H1 (cell line): ENCODE measurements at regions not wholly inside any gene's neighbourhood (a gene's known extent, or its start where the extent isn't known, plus 50 kb on each side); places are given as distances from the start of the nearest gene placed in this dataset.

Experiments used
- CTCF ChIA-PET: fragments of 300-600 bp; sonication (Branson Sonifier 250); formaldehyde crosslinking; loops from one replicate; lab custom pipeline; 2021; ENCODE audit not compliant: partially characterized antibody; lab: Charles Lee
- POLR2A ChIA-PET: fragments of 300-600 bp; sonication (Branson Sonifier 250); formaldehyde crosslinking; loops from one replicate; lab custom pipeline; 2021; ENCODE audit warnings: inconsistent platforms; ENCODE audit not compliant: partially characterized antibody; lab: Charles Lee
- DNase-seq, 2 experiments: peaks; one replicate each; pipeline versions ENCODE4 v3.0.0 to v3.0.0-alpha.2; 2010 to 2022; ENCODE audit warnings: low spot score in 2 of 2, low read depth in 1 of 2, mixed read lengths in 1 of 2
- FAIRE-seq: peaks from 2 replicates; lab custom pipeline; 2011; peaks lifted over from hg19 to GRCh38; lab: Jason Lieb, UNC
- H2AFZ ChIP-seq: 2 replicates; pipeline ENCODE4 v1.8.1; 2012; ENCODE audit warnings: low read length, inconsistent platforms
- H2AK5ac ChIP-seq: 2 replicates; pipeline ENCODE4 v1.6.1; 2013; ENCODE audit warnings: low read depth, low read length
- H2BK120ac ChIP-seq: replicated peaks from 2 replicates; pipeline ENCODE3; 2013; ENCODE audit warnings: low read depth, low read length, inconsistent platforms
- H2BK12ac ChIP-seq: 2 replicates; pipeline ENCODE4 v1.6.1; 2013; ENCODE audit warnings: low read depth, low read length
- H2BK15ac ChIP-seq: 2 replicates; pipeline ENCODE4 v1.6.1; 2013; ENCODE audit warnings: low read length
- H2BK20ac ChIP-seq: 2 replicates; pipeline ENCODE4 v1.6.1; 2013; ENCODE audit warnings: low read length
- H2BK5ac ChIP-seq: 2 replicates; pipeline ENCODE4 v1.6.1; 2013; ENCODE audit warnings: low read depth, low read length
- H3K14ac ChIP-seq: 2 replicates; pipeline ENCODE4 v1.6.1; 2013; ENCODE audit warnings: inconsistent platforms; ENCODE audit not compliant: insufficient read length
- H3K18ac ChIP-seq: 2 replicates; pipeline ENCODE4 v1.6.1; 2013; ENCODE audit warnings: low read length; ENCODE audit errors: extremely low read depth
- H3K23ac ChIP-seq: 2 replicates; pipeline ENCODE4 v1.6.1; 2013; ENCODE audit warnings: inconsistent platforms; ENCODE audit not compliant: insufficient read length
- H3K23me2 ChIP-seq: 2 replicates; pipeline ENCODE4 v1.6.1; 2013; ENCODE audit warnings: low read depth, low read length
- H3K27ac ChIP-seq: 2 replicates; pipeline ENCODE4 v1.6.1; 2011; ENCODE audit warnings: low read depth, low read length, inconsistent platforms
- H3K27me3 ChIP-seq, 4 experiments: replicated peaks in 1 of 4; 1 replicate in 1 of 4; 2 replicates in 3 of 4; pipeline versions ENCODE4 v1.6.1 to v1.8.1; 2011 to 2013; ENCODE audit warnings: low read length in 3 of 4, mild to moderate bottlenecking in 3 of 4, inconsistent platforms in 2 of 4, mixed read lengths in 2 of 4, moderate library complexity in 1 of 4; ENCODE audit not compliant: control insufficient read depth in 3 of 4, insufficient read depth in 3 of 4; ENCODE audit errors: extremely low read depth in 1 of 4
- H3K36me3 ChIP-seq, 4 experiments: 2 replicates each; pipeline versions ENCODE4 v1.6.1 to v1.8.1; 2011 to 2013; ENCODE audit warnings: mild to moderate bottlenecking in 4 of 4, low read length in 3 of 4, moderate library complexity in 2 of 4, control low read depth in 1 of 4, inconsistent platforms in 1 of 4; ENCODE audit not compliant: insufficient read depth in 4 of 4, control insufficient read depth in 2 of 4
- H3K4ac ChIP-seq: replicated peaks from 2 replicates; pipeline ENCODE3; 2013; ENCODE audit warnings: low read length, low read depth, mixed read lengths, inconsistent platforms; ENCODE audit not compliant: insufficient read length
- H3K4me1 ChIP-seq, 4 experiments: replicated peaks in 1 of 4; 1 replicate in 1 of 4; 2 replicates in 3 of 4; pipeline versions ENCODE4 v1.6.1 to v1.8.1; 2011 to 2013; ENCODE audit warnings: low read length in 3 of 4, inconsistent platforms in 2 of 4, mixed read lengths in 1 of 4; ENCODE audit not compliant: insufficient read depth in 4 of 4, control insufficient read depth in 3 of 4
- H3K4me2 ChIP-seq, 2 experiments: 2 replicates each; pipeline versions ENCODE4 v1.6.1 to v1.8.1; 2011 to 2013; ENCODE audit warnings: low read depth in 2 of 2, low read length in 2 of 2, control low read depth in 1 of 2, inconsistent platforms in 1 of 2, mild to moderate bottlenecking in 1 of 2; ENCODE audit not compliant: insufficient read depth in 1 of 2
- H3K4me3 ChIP-seq, 4 experiments: fragments of 200-600, 300-600 bp in 1 of 4; sonication (generic), shearing (Covaris generic), sonication (Bioruptor Twin) in 1 of 4; 2 replicates each; pipeline versions ENCODE4 v1.5.1 to v1.8.1; 2011 to 2016; ENCODE audit warnings: low read length in 4 of 4, low read depth in 3 of 4, control low read depth in 2 of 4, inconsistent platforms in 2 of 4, mild to moderate bottlenecking in 2 of 4, mixed read lengths in 1 of 4, moderate library complexity in 1 of 4; ENCODE audit not compliant: insufficient read depth in 2 of 4; ENCODE audit errors: extremely low read depth in 1 of 4
- H3K56ac ChIP-seq: replicated peaks from 2 replicates; pipeline ENCODE3; 2013; ENCODE audit warnings: low read depth, mild to moderate bottlenecking, mixed read lengths, low read length, inconsistent platforms; ENCODE audit not compliant: insufficient read length
- H3K79me1 ChIP-seq: 2 replicates; pipeline ENCODE4 v1.6.1; 2013; ENCODE audit warnings: low read depth, low read length, control low read depth
- H3K79me2 ChIP-seq, 2 experiments: 2 replicates each; pipeline versions ENCODE4 v1.6.1 to v1.8.1; 2012 to 2013; ENCODE audit warnings: low read length in 2 of 2, mild to moderate bottlenecking in 2 of 2, inconsistent platforms in 1 of 2; ENCODE audit not compliant: insufficient read depth in 2 of 2, control insufficient read depth in 1 of 2
- H3K9ac ChIP-seq, 4 experiments: replicated peaks in 1 of 4; 1 replicate in 1 of 4; 2 replicates in 3 of 4; pipeline versions ENCODE4 v1.6.1 to v1.8.1; 2011 to 2013; ENCODE audit warnings: low read depth in 3 of 4, low read length in 3 of 4, control low read depth in 2 of 4, mild to moderate bottlenecking in 2 of 4, moderate library complexity in 2 of 4, inconsistent platforms in 1 of 4; ENCODE audit errors: extremely low read depth in 1 of 4
- H3K9me3 ChIP-seq, 2 experiments: 2 replicates each; pipeline versions ENCODE4 v1.6.1 to v1.8.1; 2012 to 2013; ENCODE audit warnings: mild to moderate bottlenecking in 2 of 2, moderate library complexity in 2 of 2, control low read depth in 1 of 2, inconsistent platforms in 1 of 2, low read depth in 1 of 2, low read length in 1 of 2, mixed read lengths in 1 of 2; ENCODE audit not compliant: insufficient read depth in 2 of 2
- H4K20me1 ChIP-seq, 2 experiments: replicated peaks in 1 of 2; 2 replicates each; pipeline versions ENCODE3 to v1.8.1; 2011 to 2013; ENCODE audit warnings: inconsistent platforms in 2 of 2, low read length in 2 of 2, mild to moderate bottlenecking in 1 of 2; ENCODE audit not compliant: insufficient read depth in 2 of 2, control insufficient read depth in 1 of 2
- H4K5ac ChIP-seq: 2 replicates; pipeline ENCODE4 v1.6.1; 2013; ENCODE audit warnings: low read length, low read depth, mixed read lengths, inconsistent platforms; ENCODE audit not compliant: insufficient read length
- H4K8ac ChIP-seq: 2 replicates; pipeline ENCODE4 v1.8.0; 2013; ENCODE audit warnings: mild to moderate bottlenecking, moderate library complexity, low read length, inconsistent platforms; ENCODE audit not compliant: insufficient read depth; ENCODE audit errors: extremely low read depth
- H4K91ac ChIP-seq: replicated peaks from 2 replicates; pipeline ENCODE3; 2013; ENCODE audit warnings: low read length, mixed read lengths, inconsistent platforms; ENCODE audit not compliant: insufficient read length
- EP300 ChIP-seq, 2 experiments: IDR thresholded peaks; 1 replicate in 1 of 2; 2 replicates in 1 of 2; pipeline ENCODE4 v1.6.1; 2011 to 2012; ENCODE audit warnings: low read depth in 2 of 2, low read length in 2 of 2, mild to moderate bottlenecking in 2 of 2, borderline replicate concordance in 1 of 2, inconsistent platforms in 1 of 2, moderate library complexity in 1 of 2
- FOSL1 ChIP-seq: IDR thresholded peaks from 2 replicates; pipeline ENCODE4 v1.6.1; 2011; ENCODE audit warnings: mild to moderate bottlenecking, low read depth, low read length, moderate library complexity; ENCODE audit not compliant: insufficient read depth
- GTF2F1 ChIP-seq: IDR thresholded peaks from 2 replicates; pipeline ENCODE4 v1.6.1; 2012; ENCODE audit warnings: low read depth, low read length, improper control_type of control experiment, borderline replicate concordance
- NRF1 ChIP-seq: IDR thresholded peaks from 2 replicates; pipeline ENCODE4 v1.6.1; 2011; ENCODE audit warnings: mild to moderate bottlenecking, low read depth, low read length, improper control_type of control experiment
- POLR2AphosphoS5 ChIP-seq: IDR thresholded peaks from 2 replicates; pipeline ENCODE4 v1.6.1; 2011; ENCODE audit warnings: low read depth, low read length
- SAP30 ChIP-seq: fragments of 300-600 bp; sonication (generic); IDR thresholded peaks from 2 replicates; pipeline ENCODE4 v1.7.1; 2012; ENCODE audit warnings: low read length, moderate library complexity, mild to moderate bottlenecking, inconsistent platforms; ENCODE audit not compliant: insufficient read depth, insufficient replicate concordance
- SP2 ChIP-seq: IDR thresholded peaks from 2 replicates; pipeline ENCODE4 v1.6.1; 2012; ENCODE audit warnings: mild to moderate bottlenecking, low read length, inconsistent platforms
- WGBS, 2 experiments: shearing (Covaris generic) in 1 of 2; methylation state at CpG; one replicate each; pipeline versions ENCODE4 v1.1.6 to v1.1.7; 2013 to 2015; ENCODE audit warnings: low lambda C conversion rate in 2 of 2, mixed read lengths in 2 of 2, inconsistent platforms in 1 of 2, low coverage in 1 of 2, missing lambda C conversion rate in 1 of 2; ENCODE audit not compliant: insufficient replicate concordance in 2 of 2, insufficient coverage in 1 of 2, insufficient read length in 1 of 2; ENCODE audit errors: extremely low coverage in 1 of 2, missing lambda C conversion rate in 1 of 2; 5-methylcytosine and 5-hydroxymethylcytosine counted together
- TF ChIP-seq, protein P1 (sequence below), 3 experiments: IDR thresholded peaks; 1 replicate in 2 of 3; 2 replicates in 1 of 3; pipeline versions ENCODE4 v1.5.1 to v1.6.1; 2011; ENCODE audit warnings: low read length in 3 of 3, mild to moderate bottlenecking in 3 of 3, inconsistent platforms in 2 of 3, low read depth in 1 of 3, moderate library complexity in 1 of 3; ENCODE audit not compliant: insufficient read depth in 1 of 3; ENCODE audit errors: control extremely low read depth in 1 of 3
- TF ChIP-seq, protein P2 (sequence below): IDR thresholded peaks from 2 replicates; pipeline ENCODE4 v1.6.1; 2011; ENCODE audit warnings: low read length, improper control_type of control experiment
- TF ChIP-seq, protein P3 (sequence below): IDR thresholded peaks from 2 replicates; pipeline ENCODE4 v1.6.1; 2012; ENCODE audit warnings: inconsistent platforms

DNA sequence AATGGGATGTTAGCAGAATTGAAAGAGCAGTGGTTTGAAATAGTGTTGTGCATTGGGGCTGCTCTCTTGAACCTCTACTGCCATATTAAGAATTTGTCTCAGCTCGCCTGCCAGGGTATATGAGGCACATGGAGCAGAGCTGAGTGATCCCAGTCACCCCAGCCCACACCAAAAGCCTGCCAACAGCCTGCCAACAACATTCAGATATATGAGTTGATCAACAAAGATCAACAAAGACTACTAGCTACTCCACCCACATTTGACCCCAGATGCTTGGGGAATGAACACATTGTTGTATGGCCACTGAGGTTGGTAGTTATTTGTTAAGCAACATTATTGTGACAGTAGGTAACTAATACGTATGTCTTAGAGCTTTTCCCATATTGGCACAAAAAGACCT is 570.9 kb upstream of the IL12A start:
- Histone ChIP-seq H3K56ac (no peak overlapping the region), H3K4me1 (no peaks in the 10 kb centered on the region), H3K9me3 (peaks cover 8 to 10% of the 10 kb centered on the region in 2 experiments; a peak in 3 of 4 replicates), H3K18ac (no peak overlapping the region), H3K27me3 (no peaks in the 10 kb centered on the region), H2BK120ac (no peak overlapping the region), H3K27ac (no peak overlapping the region), H3K9ac (no peak overlapping the region; a peak in 1 of 7 replicates), H4K91ac (no peak overlapping the region), H2AK5ac (no peak overlapping the region), H4K20me1 (no peaks in the 10 kb centered on the region), H3K4ac (no peak overlapping the region), H3K23me2 (no peaks in the 10 kb centered on the region), H3K4me2 (no peak overlapping the region), H3K23ac (no peak overlapping the region), H3K14ac (no peak overlapping the region), H3K36me3 (no peaks in the 10 kb centered on the region), H2BK5ac (no peak overlapping the region), H2BK20ac (no peak overlapping the region), H4K8ac (no peak overlapping the region), H2BK15ac (no peak overlapping the region), H3K4me3 (no peak overlapping the region), H3K79me2 (no peaks in the 10 kb centered on the region), H3K79me1 (no peaks in the 10 kb centered on the region), H2AFZ (no peak overlapping the region), H2BK12ac (no peak overlapping the region), H4K5ac (no peak overlapping the region)
- 93% methylated on average over 2 of the region's 2 CpGs; no CpG with 5 or more reads in 1 of the 2 experiments for WGBS, 2 experiments
- ChIA-PET POLR2A (no interaction called here), CTCF (interaction anchor here (1.3 kb wide), 1 partner anchor 96 kb away, joined by 3 read pairs; no protein-coding TSS in a partner anchor)
- FAIRE-seq (no peak), DNase-seq (no peak)
- TF ChIP-seq, protein P1, sequence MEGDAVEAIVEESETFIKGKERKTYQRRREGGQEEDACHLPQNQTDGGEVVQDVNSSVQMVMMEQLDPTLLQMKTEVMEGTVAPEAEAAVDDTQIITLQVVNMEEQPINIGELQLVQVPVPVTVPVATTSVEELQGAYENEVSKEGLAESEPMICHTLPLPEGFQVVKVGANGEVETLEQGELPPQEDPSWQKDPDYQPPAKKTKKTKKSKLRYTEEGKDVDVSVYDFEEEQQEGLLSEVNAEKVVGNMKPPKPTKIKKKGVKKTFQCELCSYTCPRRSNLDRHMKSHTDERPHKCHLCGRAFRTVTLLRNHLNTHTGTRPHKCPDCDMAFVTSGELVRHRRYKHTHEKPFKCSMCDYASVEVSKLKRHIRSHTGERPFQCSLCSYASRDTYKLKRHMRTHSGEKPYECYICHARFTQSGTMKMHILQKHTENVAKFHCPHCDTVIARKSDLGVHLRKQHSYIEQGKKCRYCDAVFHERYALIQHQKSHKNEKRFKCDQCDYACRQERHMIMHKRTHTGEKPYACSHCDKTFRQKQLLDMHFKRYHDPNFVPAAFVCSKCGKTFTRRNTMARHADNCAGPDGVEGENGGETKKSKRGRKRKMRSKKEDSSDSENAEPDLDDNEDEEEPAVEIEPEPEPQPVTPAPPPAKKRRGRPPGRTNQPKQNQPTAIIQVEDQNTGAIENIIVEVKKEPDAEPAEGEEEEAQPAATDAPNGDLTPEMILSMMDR (IDR thresholded peaks at IDR 0.05; ENCODE audit: control extremely low read depth in 1 of 3, insufficient read depth in 1 of 3, low read depth in 1 of 3, low read length in 3 of 3), result no peak
- TF ChIP-seq NRF1, result no peak
- TF ChIP-seq, protein P2, sequence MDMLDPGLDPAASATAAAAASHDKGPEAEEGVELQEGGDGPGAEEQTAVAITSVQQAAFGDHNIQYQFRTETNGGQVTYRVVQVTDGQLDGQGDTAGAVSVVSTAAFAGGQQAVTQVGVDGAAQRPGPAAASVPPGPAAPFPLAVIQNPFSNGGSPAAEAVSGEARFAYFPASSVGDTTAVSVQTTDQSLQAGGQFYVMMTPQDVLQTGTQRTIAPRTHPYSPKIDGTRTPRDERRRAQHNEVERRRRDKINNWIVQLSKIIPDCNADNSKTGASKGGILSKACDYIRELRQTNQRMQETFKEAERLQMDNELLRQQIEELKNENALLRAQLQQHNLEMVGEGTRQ, result no peak
- TF ChIP-seq POLR2AphosphoS5, result no peak
- TF ChIP-seq GTF2F1, result no peak
- no peak for TF ChIP-seq FOSL1
- TF ChIP-seq EP300 (IDR thresholded peaks at IDR 0.05; ENCODE audit: borderline replicate concordance in 1 of 2, low read depth in 2 of 2, low read length in 2 of 2), result no peak
- no peak for TF ChIP-seq SP2
- no peak for TF ChIP-seq SAP30
- TF ChIP-seq, protein P3, sequence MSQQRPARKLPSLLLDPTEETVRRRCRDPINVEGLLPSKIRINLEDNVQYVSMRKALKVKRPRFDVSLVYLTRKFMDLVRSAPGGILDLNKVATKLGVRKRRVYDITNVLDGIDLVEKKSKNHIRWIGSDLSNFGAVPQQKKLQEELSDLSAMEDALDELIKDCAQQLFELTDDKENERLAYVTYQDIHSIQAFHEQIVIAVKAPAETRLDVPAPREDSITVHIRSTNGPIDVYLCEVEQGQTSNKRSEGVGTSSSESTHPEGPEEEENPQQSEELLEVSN, result no peak
